Vagina (tissue), 2 donors: ENCODE measurements at regions not wholly inside any gene's neighbourhood (a gene's known extent, or its start where the extent isn't known, plus 50 kb on each side); places are given as distances from the start of the nearest gene placed in this dataset.

Experiments used
- CTCF ChIP-seq, 3 experiments: fragments of 450-650 bp in 2 of 3; fragments of 200-600 bp in 1 of 3; sonication (generic) in 1 of 3; IDR thresholded peaks; one replicate each; pipeline ENCODE4 v1.5.1; 2017 to 2019; ENCODE audit warnings: antibody characterized with exemption in 3 of 3, mild to moderate bottlenecking in 2 of 3, moderate library complexity in 2 of 3
- POLR2A ChIP-seq, 2 donors: fragments of 450-650 bp; IDR thresholded peaks; one replicate each; pipeline ENCODE4 v1.6.1; 2017; ENCODE audit warnings: antibody characterized with exemption in 2 of 2, mild to moderate bottlenecking in 2 of 2, moderate library complexity in 2 of 2
- POLR2AphosphoS5 ChIP-seq, 2 donors: sonication (generic); formaldehyde crosslinking; IDR thresholded peaks; one replicate each; pipeline ENCODE4 v1.9.0; 2017; ENCODE audit warnings: antibody characterized with exemption in 2 of 2, mild to moderate bottlenecking in 2 of 2, low read depth in 1 of 2; ENCODE audit not compliant: insufficient read depth in 1 of 2

- TF ChIP-seq CTCF (IDR thresholded peaks at IDR 0.05): no peak
- TF ChIP-seq POLR2A (IDR thresholded peaks at IDR 0.05): no peak
- no peak for TF ChIP-seq POLR2AphosphoS5 (IDR thresholded peaks at IDR 0.05; ENCODE audit: insufficient read depth in 1 of 2, low read depth in 1 of 2)
Observed at GRCh38 chr4:87910795-87911194, 64.7 kb upstream of the SPP1 start.
